ENCODE measurements at regions not wholly inside any gene's neighbourhood (a gene's known extent, or its start where the extent isn't known, plus 50 kb on each side); places are given as distances from the start of the nearest gene placed in this dataset.
A peak's percentile ranks its signal among the peaks of the same experiment; 100 is the strongest.

DNA sequence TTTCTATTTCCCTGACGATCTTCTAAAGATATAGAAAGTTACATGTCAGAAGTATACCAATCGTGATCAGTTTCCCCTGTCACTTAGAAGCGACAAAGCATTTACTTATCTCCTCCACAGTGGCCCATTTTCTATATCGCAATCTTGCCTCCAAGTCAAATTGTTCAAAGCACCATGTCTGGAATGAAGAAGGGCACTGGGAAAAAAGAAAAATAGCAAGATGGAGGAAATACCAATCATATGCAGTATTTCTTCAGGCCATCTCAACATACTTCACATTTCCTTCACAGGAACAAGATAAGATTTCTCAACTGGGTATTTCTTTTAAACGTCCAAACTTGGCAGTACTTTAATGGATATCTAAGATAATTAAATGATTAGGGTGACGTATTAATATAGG, 63.3 kb upstream of the IL6 start:
- Histone ChIP-seq H4K20me1 (ENCODE audit: insufficient read depth) (no peaks in the 10 kb centered on the region), H3F3A (replicated peaks; ENCODE audit: insufficient read depth) (peaks cover 18% of the 10 kb centered on the region), H3K27ac (ENCODE audit: low read depth in 2 of 2, low read length in 1 of 2) (peak overlapping the region in 1 of 2 experiments; percentile 56; a peak in 2 of 4 replicates), H3K9me3 (no peaks in the 10 kb centered on the region), H3K4me2 (0 out of 2 replicates have a peak overlapping the region, but pooled peaks have one; percentile 0), H3K9me2 (no peaks in the 10 kb centered on the region), H3K27me3 (ENCODE audit: insufficient read depth) (peaks cover 4% of the 10 kb centered on the region; the same call in 1 of the 2 replicates), H3K79me2 (ENCODE audit: insufficient read depth) (no peaks in the 10 kb centered on the region), H2AFZ (ENCODE audit: low read depth) (0 out of 2 replicates have a peak overlapping the region, but pooled peaks have one; percentile 30), H3K9ac (no peak overlapping the region), H3K36me3 (replicated peaks in 1 of 2; ENCODE audit: control insufficient read depth in 1 of 2, insufficient read depth in 2 of 2, low read length in 1 of 2) (no peaks in the 10 kb centered on the region), H3K4me3 (ENCODE audit: low read depth in 2 of 2, low read length in 1 of 2) (no peak overlapping the region), H3K4me1 (ENCODE audit: control insufficient read depth in 1 of 2, insufficient read depth in 2 of 2, low read depth in 1 of 2, low read length in 1 of 2) (peaks cover 0 to 16% of the 10 kb centered on the region in 2 experiments; a peak in 1 of 4 replicates)
- TF ChIP-seq RCOR1 (IDR thresholded peaks at IDR 0.05; ENCODE audit: low read length) (no peak), NRF1 (IDR thresholded peaks at IDR 0.05; ENCODE audit: low read depth, low read length) (no peak), CHD2 (IDR thresholded peaks at IDR 0.05; ENCODE audit: low read length, partially characterized antibody) (no peak), EZH2phosphoT487 (IDR thresholded peaks at IDR 0.05; ENCODE audit: borderline replicate concordance, low read depth) (no peak), ELF1 (IDR thresholded peaks at IDR 0.05) (no peak), YY1 (IDR thresholded peaks at IDR 0.05; ENCODE audit: low read depth) (no peak), RXRA (IDR thresholded peaks at IDR 0.05; ENCODE audit: borderline replicate concordance, low read depth) (no peak), SMC3 (IDR thresholded peaks at IDR 0.05; ENCODE audit: low read depth, low read length) (no peak), SIN3A (IDR thresholded peaks at IDR 0.05; ENCODE audit: borderline replicate concordance, low read depth, low read length) (no peak), TCF12 (IDR thresholded peaks at IDR 0.05) (no peak), MXI1 (IDR thresholded peaks at IDR 0.05; ENCODE audit: low read depth, low read length) (no peak), TAF1 (IDR thresholded peaks at IDR 0.05; ENCODE audit: borderline replicate concordance, low read depth, low read length) (no peak), JUND (IDR thresholded peaks at IDR 0.05) (no peak)
- TF ChIP-seq, protein P1, sequence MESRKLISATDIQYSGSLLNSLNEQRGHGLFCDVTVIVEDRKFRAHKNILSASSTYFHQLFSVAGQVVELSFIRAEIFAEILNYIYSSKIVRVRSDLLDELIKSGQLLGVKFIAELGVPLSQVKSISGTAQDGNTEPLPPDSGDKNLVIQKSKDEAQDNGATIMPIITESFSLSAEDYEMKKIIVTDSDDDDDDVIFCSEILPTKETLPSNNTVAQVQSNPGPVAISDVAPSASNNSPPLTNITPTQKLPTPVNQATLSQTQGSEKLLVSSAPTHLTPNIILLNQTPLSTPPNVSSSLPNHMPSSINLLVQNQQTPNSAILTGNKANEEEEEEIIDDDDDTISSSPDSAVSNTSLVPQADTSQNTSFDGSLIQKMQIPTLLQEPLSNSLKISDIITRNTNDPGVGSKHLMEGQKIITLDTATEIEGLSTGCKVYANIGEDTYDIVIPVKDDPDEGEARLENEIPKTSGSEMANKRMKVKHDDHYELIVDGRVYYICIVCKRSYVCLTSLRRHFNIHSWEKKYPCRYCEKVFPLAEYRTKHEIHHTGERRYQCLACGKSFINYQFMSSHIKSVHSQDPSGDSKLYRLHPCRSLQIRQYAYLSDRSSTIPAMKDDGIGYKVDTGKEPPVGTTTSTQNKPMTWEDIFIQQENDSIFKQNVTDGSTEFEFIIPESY (IDR thresholded peaks at IDR 0.05; ENCODE audit: borderline replicate concordance, low read depth): no peak
- TF ChIP-seq, protein P2, sequence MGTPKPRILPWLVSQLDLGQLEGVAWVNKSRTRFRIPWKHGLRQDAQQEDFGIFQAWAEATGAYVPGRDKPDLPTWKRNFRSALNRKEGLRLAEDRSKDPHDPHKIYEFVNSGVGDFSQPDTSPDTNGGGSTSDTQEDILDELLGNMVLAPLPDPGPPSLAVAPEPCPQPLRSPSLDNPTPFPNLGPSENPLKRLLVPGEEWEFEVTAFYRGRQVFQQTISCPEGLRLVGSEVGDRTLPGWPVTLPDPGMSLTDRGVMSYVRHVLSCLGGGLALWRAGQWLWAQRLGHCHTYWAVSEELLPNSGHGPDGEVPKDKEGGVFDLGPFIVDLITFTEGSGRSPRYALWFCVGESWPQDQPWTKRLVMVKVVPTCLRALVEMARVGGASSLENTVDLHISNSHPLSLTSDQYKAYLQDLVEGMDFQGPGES (IDR thresholded peaks at IDR 0.05; ENCODE audit: low read depth, low read length): no peak
- TF ChIP-seq, protein P3, sequence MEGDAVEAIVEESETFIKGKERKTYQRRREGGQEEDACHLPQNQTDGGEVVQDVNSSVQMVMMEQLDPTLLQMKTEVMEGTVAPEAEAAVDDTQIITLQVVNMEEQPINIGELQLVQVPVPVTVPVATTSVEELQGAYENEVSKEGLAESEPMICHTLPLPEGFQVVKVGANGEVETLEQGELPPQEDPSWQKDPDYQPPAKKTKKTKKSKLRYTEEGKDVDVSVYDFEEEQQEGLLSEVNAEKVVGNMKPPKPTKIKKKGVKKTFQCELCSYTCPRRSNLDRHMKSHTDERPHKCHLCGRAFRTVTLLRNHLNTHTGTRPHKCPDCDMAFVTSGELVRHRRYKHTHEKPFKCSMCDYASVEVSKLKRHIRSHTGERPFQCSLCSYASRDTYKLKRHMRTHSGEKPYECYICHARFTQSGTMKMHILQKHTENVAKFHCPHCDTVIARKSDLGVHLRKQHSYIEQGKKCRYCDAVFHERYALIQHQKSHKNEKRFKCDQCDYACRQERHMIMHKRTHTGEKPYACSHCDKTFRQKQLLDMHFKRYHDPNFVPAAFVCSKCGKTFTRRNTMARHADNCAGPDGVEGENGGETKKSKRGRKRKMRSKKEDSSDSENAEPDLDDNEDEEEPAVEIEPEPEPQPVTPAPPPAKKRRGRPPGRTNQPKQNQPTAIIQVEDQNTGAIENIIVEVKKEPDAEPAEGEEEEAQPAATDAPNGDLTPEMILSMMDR (IDR thresholded peaks at IDR 0.05): no peak
- TF ChIP-seq, protein P4, sequence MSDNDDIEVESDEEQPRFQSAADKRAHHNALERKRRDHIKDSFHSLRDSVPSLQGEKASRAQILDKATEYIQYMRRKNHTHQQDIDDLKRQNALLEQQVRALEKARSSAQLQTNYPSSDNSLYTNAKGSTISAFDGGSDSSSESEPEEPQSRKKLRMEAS (IDR thresholded peaks at IDR 0.05; ENCODE audit: low read depth): no peak
- TF ChIP-seq, protein P5, sequence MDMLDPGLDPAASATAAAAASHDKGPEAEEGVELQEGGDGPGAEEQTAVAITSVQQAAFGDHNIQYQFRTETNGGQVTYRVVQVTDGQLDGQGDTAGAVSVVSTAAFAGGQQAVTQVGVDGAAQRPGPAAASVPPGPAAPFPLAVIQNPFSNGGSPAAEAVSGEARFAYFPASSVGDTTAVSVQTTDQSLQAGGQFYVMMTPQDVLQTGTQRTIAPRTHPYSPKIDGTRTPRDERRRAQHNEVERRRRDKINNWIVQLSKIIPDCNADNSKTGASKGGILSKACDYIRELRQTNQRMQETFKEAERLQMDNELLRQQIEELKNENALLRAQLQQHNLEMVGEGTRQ (IDR thresholded peaks at IDR 0.05; ENCODE audit: borderline replicate concordance, low read depth, low read length): no peak
- no peak for DNase-seq
- ChIA-PET CTCF (interaction anchor here (1.6 kb wide), 1 partner anchor 103 kb away, joined by 4 read pairs; no protein-coding TSS in a partner anchor), POLR2A (no interaction called here)
- WGBS (ENCODE audit: low lambda C conversion rate): 36% methylated on average over 6 of the region's 6 CpGs

Measured in SK-N-SH (cell line).